CD4-positive, alpha-beta T cell treated with Interleukin-17A for 1 hour (primary cell): ENCODE measurements at regions not wholly inside any gene's neighbourhood (a gene's known extent, or its start where the extent isn't known, plus 50 kb on each side); places are given as distances from the start of the nearest gene placed in this dataset.

Experiments used
- DNase-seq: peaks from one replicate; pipeline ENCODE4 v3.0.0-alpha.2; 2020

DNA sequence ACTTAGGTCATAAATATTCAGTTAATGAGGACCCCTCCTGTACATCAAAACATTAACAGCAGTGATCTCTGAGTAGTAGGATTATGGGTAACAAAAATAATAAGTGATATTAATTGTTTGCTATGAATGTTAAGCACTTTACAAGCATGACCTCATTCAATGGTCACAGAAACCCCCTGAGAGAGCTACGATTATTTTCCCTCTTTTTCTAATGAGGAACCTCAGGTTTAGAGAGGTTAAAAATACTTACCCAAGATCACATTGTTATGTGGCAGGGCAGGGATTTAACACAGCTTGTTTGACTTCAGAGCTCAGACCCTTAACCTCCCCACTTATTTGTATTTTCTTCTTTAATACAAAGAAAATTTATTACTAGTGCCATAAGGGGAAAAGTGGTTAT is 228.2 kb downstream of the TBL1XR1 start:
- no peak for DNase-seq

- DNase-seq: no peak
Observed at GRCh38 chr3:176968631-176969030, 228.7 kb downstream of the TBL1XR1 start.

DNA sequence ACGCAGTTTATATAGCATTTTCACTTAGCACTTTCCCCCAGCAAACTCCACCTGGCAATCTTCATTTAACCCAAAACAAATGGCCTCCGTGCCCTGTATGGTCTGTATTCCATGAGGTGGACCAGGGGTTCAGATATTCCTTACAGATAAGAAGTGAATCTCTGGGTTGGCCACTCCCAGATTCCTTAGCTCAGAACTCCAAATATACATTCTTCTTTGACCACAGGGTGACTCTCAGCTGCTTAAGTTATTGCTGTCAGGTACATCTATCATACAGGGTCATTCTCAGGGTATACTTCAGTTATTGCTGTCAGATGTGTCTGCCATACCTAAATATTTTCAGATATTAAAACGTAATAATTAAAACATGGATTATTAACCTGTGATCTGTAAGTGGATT is 229.8 kb downstream of the TBL1XR1 start:
- no peak for DNase-seq

DNA sequence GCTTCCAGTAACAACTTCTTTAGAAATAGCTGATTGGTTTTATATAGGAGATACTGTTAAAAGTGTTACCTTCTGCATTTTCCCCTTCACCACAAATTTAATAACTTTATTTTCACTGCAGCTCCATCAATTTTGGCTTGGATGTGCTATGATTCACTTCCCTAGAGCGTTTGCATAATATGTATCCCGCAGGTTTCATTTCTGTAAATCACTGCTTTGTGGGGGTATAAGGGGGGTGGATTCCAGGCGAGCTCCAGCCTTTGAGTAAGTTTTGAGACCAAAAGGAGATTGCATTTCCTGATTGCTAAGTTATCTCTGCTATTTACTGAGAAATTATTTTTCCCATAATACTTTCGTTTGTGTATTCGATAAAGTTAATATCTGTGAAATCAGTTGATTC is 232.6 kb downstream of the TBL1XR1 start:
- peak; percentile 7 for DNase-seq

DNA sequence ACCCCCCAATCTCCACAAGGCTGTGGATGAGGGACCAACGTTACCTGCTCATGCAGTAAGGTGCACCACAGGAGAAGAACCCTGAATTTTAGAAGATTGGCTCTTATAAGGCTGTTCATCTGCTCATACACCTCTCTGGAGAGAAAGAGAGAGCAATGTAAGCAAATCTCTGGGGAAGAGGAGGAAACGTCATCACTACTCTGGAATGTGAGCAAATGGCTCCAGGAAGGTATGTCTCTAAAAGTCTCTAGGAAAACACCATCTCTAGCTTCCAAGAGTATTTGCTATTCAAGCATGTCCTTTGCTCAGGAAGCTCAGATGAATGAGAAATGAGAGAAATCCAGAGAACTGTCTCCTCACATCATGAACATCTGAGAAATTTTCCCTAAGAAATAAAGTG is 235.4 kb downstream of the TBL1XR1 start:
- no peak for DNase-seq

DNA sequence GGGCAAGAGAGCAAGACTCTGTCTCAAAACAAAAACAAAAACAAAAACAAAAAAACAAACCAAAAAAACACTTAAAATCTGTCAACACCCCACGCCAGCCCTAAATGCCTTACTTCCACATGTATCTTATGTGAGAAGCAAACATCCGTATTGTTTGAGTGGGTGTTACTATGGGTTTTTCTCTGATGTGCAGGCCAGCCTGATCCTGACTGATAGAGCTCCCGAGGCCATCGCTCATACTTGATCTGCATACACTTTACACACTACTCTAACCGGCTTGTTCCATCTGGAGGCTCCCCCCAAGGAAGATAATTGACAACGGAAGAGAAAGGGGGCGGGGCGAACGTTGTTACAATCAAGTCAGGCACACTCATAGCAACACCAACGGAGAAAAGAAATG is 237.4 kb downstream of the TBL1XR1 start:
- DNase-seq: no peak

- no peak for DNase-seq
Observed at GRCh38 chr3:176958560-176958959, 238.7 kb downstream of the TBL1XR1 start.

- DNase-seq: no peak
Observed at GRCh38 chr3:176954517-176954916, 242.8 kb downstream of the TBL1XR1 start.

DNA sequence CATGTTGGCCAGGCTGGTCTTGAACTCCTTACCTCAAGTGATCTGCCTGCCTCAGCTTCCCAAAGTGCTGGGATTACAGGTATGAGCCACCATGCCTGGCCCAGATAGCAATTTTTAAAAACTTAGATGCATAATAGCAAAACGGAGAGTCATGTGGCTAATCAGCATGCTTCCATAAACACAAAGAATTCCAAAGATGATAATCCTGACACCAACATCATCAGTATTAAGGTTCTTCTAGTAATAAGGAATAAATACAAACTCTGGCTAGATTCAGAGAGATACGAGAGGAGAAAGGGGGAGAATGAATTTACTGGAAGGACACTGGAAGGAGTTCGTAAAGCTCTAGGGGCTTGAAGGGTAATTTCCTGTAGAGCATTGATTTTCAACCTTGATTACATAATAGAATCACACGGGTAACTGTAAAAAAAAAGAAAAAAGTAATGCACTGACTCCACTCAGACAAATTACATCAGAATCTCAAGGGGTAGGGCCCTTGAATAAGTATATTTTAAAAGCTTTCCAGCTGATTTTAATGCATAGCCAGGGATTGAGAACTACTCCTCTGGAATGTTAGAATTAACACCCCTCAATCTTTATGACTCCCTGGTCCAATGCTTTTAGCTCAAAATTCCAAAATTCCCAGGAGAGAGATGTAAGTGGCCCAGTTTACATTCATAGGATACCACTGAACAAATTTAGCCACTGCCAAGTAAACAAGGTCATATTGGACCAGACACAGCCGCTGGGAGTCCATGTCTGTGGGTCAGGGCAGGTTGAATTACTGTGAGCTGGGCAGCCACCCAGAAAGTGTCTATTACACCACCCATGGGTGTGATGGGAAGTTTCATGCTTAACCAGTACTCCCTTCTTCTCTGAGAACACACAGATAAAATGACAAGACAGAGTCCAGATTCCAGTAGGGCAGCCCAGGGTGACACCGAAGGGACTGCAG is 243.9 kb downstream of the TBL1XR1 start:
- no peak for DNase-seq

- DNase-seq: no peak
Observed at GRCh38 chr3:176951586-176952292, 245.5 kb downstream of the TBL1XR1 start.

GRCh38 chr3:176951144-176951543 is 246.1 kb downstream of the TBL1XR1 start:
- DNase-seq: no peak

DNA sequence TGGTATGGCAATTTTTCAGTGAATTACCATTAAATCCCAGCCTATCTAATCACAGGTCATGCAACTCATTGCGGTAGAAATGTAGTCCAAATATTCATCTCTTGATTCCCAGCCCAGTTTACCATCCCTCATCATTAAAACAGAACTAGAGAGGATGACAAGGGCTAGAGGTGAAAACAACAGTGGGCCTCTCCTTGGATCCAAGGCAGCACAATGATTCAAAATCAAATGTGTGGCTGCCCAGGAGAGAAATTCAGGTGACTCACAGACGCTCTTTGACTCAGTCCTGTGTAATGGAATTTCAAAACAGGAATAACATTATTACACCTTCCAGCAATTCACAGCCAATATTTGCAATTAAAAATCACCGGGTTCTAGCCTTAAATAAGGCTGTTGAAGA is 246.5 kb downstream of the TBL1XR1 start:
- DNase-seq: no peak

DNA sequence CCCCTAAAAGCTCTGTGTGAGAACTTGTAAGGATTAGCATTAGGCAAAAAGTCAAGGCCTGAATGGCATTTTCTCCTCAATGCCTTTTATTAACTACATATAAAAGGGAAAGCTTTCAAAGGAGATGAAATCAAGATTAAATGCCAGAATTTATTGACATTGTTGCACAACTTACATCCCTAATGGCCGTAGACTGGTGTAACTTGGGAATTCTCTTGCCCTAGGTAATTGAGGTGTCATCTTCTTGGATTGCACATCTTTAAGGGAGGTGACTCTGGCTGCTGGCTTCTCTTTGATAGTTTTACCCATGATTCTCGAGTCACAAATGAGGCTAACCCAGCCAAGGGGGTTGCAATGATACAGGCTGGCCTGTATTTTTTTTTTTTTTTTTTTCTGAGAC is 249.1 kb downstream of the TBL1XR1 start:
- DNase-seq: no peak

DNA sequence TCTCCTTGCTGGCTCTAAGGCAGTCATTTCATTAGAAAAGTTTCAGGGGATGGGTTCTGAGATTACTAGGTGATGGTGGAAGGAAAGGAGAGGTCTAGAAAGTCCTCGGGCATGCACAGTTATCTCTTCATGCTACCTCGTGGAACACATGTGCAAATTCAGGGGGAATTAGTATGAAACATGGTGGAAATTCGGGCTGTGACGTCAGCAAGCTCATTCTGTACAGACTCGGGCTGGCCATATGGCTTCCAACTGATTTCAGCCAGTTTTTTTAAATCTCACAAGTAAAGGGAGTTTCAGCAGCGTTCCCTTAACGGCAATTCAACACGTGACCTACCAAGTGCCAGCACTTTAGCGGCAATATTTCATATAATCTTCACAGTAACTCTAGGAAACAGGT is 251.1 kb downstream of the TBL1XR1 start:
- DNase-seq: no peak

DNA sequence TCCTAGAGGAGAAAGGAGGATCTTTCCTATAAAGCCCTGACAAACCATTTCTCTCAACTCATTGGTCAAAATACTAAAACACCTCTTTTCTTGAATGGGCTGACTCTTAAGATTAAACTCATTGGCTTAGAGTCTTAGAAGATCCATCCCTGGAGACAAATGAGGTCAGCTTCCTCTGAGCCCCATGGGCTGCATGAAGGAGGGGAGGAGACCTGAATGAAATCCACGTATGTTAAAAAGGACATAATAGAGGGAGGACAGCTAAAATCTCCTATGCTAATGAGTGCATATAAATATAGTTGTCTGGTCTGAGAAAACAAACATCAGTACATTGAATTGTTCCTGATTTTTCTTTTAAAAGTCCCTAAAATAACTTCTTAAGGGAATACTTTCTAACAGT is 255.0 kb downstream of the TBL1XR1 start:
- DNase-seq: no peak

DNA sequence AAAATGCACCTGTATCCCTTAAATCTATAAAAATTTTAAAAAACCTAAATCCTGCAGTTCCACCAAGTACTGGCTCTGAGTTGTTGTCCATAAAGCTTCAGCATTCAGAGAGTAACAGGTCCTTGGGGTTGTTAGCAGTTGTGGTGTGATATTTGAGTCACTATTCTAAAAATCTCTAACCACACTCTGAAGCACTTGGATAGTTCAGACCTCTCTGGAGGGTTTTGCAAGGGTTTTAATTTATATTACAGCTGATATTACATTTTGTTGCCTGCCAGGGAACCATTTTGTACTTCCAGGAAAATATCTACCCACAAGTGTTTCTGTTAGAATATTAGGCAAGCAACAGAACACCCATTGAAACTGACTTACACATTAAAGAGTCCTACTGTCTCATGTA is 255.6 kb downstream of the TBL1XR1 start:
- DNase-seq: no peak

DNA sequence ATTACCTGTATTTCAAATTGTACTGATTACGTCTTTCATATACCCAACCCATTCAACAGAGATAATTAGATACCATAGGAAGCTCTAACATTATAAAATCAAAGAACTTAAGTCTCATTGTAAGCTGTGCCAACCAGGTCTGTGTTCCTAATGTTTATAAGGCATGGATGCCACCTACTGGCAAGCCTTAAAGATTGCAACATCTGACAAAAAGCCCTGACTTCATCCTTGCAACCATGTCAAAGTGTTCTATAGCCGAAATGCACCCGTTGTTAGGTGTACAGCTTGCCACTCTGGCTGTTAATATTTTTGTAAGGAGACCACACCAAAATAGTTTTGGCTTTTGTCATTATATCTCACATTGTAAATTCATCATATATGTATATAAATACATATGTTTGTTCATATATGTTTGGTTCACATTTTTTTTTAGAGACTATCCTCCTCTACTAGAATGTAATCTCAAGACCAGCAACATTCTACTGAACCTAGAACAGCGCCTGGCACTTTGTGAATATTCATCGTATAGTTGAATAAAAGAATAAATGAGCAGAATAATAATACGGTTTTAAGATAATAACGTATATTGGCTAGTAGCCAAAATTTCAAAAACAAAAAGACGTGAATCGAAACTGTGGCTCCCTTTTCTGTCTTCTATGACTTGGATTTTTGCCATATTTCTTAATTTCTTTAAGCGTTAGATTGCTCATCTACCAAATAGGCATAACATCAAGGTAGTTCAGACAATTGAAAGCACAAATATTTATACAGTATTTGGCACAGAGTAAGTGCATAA is 258.1 kb downstream of the TBL1XR1 start:
- DNase-seq: peak; percentile 54

GRCh38 chr3:176937994-176938393 is 259.3 kb downstream of the TBL1XR1 start:
- DNase-seq: no peak

DNA sequence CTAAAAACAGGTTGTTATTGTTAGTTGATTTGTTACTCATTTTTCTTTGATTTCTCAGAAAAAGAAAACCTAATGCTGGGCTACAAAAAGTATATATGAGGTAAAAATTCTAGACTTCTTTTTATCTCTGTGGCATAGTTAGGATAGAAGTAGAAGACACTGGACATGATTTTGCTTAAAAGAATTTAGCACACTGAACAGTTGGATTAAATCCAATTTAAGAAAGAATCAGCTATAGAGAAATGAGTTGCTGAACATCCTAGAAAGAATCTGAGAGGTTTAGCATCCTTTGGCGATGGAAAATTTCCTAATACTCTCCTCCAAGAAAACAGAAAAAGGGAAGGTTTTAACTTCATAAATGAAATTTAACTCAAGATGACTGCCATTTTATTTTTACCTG is 259.7 kb downstream of the TBL1XR1 start:
- no peak for DNase-seq

DNA sequence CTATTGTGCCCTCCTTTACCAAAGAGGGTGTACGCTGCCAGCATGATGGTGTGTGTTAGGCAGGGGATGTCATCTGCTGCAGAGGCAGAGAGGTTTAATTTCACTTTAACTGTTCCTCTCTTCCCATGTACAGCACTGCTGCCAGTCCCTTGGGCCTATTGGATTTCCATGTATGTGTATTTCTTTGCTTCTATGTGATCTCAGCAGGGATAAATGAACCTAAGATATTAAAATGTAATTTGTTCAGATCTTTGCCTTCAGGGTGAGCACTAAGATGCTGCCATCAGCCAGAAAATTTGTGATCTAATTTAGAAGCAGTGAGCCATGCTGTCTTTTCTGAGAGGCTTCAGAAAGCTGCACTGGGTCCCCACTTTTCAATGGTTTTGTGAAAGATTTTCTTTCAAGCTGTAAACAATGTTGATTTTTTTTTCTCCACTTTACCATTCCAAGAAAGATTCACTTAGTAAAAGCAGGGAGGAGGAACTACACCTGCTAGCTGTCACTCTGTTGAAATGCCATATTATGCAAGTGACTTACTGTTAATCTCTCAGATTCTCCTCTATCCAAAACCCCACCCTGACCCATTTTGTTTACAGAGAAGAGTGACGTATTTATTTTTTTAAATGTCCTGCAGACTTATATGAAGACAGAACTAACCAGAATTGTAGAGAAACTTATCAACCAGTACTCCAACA is 261.9 kb downstream of the TBL1XR1 start:
- DNase-seq: no peak

GRCh38 chr3:176934698-176935097 is 262.6 kb downstream of the TBL1XR1 start:
- DNase-seq: no peak

DNA sequence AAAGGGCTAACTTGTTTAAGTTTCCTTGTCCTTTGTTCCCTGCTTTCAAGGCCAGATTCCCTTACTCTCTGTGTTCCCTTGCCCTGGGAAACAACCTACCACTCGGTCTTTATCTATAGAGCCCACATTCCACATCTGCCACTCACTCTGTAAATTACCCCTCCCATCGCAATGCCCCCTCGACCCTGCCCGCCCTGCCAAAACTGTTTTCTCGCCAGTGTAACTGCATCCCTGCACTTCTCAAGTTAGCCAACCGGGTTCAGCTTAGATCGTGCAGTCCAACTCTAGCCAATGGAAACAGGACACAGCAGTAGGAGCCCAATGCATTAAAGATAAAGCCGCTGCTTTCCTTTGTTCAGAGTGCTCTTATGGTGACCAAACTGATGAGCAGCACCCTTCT is 263.6 kb downstream of the TBL1XR1 start:
- no peak for DNase-seq

DNA sequence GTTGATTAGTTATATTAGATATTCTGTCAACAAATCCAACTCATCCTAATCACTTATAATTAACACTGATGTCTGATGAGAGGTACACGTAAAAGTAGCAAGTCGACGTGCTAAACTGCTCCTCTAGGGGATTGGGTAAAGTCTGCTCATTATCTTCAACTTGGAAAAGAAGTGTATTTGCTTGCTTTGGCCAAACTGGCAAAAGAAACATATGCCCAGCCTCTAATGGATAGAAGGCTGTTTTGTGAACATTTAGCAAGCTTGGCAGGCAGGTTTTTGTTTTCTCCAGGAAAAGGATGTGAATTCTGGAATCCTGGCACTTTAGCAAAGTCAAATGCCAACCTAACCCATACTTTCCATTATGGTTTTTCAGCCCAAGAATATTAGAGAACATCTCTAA is 264.8 kb downstream of the TBL1XR1 start:
- DNase-seq: no peak
